WTC11 (cell line): ENCODE measurements at regions not wholly inside any gene's neighbourhood (a gene's known extent, or its start where the extent isn't known, plus 50 kb on each side); places are given as distances from the start of the nearest gene placed in this dataset.

Source experiments
- ATAC-seq: fragments of 200-7000 bp; cut with Tn5 transposase; 2 replicates; pipeline ENCODE4 v1.10.0; 2021; ENCODE audit warnings: mild to moderate bottlenecking, moderate library complexity
- CTCF ChIA-PET: fragments of 300-600 bp; sonication (Branson Sonifier 250); formaldehyde crosslinking; loops from one replicate; lab custom pipeline; 2021; ENCODE audit warnings: antibody characterized with exemption; lab: Charles Lee
- POLR2A ChIA-PET: fragments of 350-600 bp; sonication (Branson Sonifier 250); formaldehyde crosslinking; loops from one replicate; lab custom pipeline; 2021; ENCODE audit warnings: antibody characterized with exemption; lab: Charles Lee
- DNase-seq: peaks from one replicate; pipeline ENCODE4 v3.0.0; 2021; ENCODE audit warnings: low spot score
- H3K27ac Mint-ChIP-seq: 2 replicates; pipeline ENCODE4 v1.8.0; 2021; ENCODE audit warnings: mixed read lengths
- H3K27me3 Mint-ChIP-seq: 2 replicates; pipeline ENCODE4 v1.8.0; 2021; ENCODE audit warnings: low read depth, mild to moderate bottlenecking, moderate library complexity, mixed read lengths
- H3K36me3 Mint-ChIP-seq: 2 replicates; pipeline ENCODE4 v1.8.0; 2021; ENCODE audit warnings: mixed read lengths
- H3K4me1 Mint-ChIP-seq: 2 replicates; pipeline ENCODE4 v1.8.0; 2022; ENCODE audit warnings: mixed read lengths
- H3K4me3 Mint-ChIP-seq: 2 replicates; pipeline ENCODE4 v1.8.0; 2021; ENCODE audit warnings: mild to moderate bottlenecking, moderate library complexity, mixed read lengths
- H3K9me3 Mint-ChIP-seq: 2 replicates; pipeline ENCODE4 v1.8.0; 2021; ENCODE audit warnings: mixed read lengths
- ATF1 ChIP-seq: sonication (generic); formaldehyde crosslinking; IDR thresholded peaks from 2 replicates; pipeline ENCODE4 v1.8.1; 2023; ENCODE audit warnings: mild to moderate bottlenecking, moderate library complexity, missing genetic modification reagents
- FOXP1 ChIP-seq: sonication (generic); formaldehyde crosslinking; IDR thresholded peaks from 2 replicates; pipeline ENCODE4 v1.8.0; 2022; ENCODE audit warnings: missing genetic modification reagents, mild to moderate bottlenecking, moderate library complexity, borderline replicate concordance
- GTF2I ChIP-seq: fragments of 250-450 bp; sonication (Bioruptor Pico); conservative IDR thresholded peaks from 2 replicates; pipeline ENCODE4 v1.4.0; 2021; ENCODE audit warnings: mild to moderate bottlenecking
- NFYB ChIP-seq: sonication (generic); formaldehyde crosslinking; conservative IDR thresholded peaks from 2 replicates; pipeline ENCODE4 v1.8.0; 2022; ENCODE audit warnings: low read depth, missing genetic modification reagents
- OVOL2 ChIP-seq: fragments of 250-450 bp; sonication (Bioruptor Pico); IDR thresholded peaks from 2 replicates; pipeline ENCODE4 v1.9.0; 2021; ENCODE audit warnings: mild to moderate bottlenecking, borderline replicate concordance
- RELA ChIP-seq: sonication (generic); formaldehyde crosslinking; IDR thresholded peaks from 2 replicates; pipeline ENCODE4 v1.8.1; 2022; ENCODE audit warnings: missing genetic modification reagents, mild to moderate bottlenecking, borderline replicate concordance
- SMAD3 ChIP-seq: sonication (generic); formaldehyde crosslinking; IDR thresholded peaks from 2 replicates; pipeline ENCODE4 v1.8.0; 2022; ENCODE audit warnings: missing genetic modification reagents, mild to moderate bottlenecking, borderline replicate concordance
- TP53 ChIP-seq: sonication (generic); formaldehyde crosslinking; IDR thresholded peaks from 2 replicates; pipeline ENCODE4 v1.8.1; 2023; ENCODE audit warnings: mild to moderate bottlenecking, missing genetic modification reagents
- ZBTB21 ChIP-seq: sonication (generic); formaldehyde crosslinking; IDR thresholded peaks from 2 replicates; pipeline ENCODE4 v1.8.1; 2023; ENCODE audit warnings: mild to moderate bottlenecking, missing genetic modification reagents, borderline replicate concordance
- ZNF121 ChIP-seq: sonication (generic); formaldehyde crosslinking; IDR thresholded peaks from 2 replicates; pipeline ENCODE4 v1.8.0; 2023; ENCODE audit warnings: missing genetic modification reagents
- ZNF396 ChIP-seq: fragments of 250-450 bp; sonication (Bioruptor Pico); IDR thresholded peaks from 2 replicates; pipeline ENCODE4 v1.8.0; 2021; ENCODE audit warnings: mild to moderate bottlenecking, moderate library complexity, borderline replicate concordance
- ZNF671 ChIP-seq: fragments of 250-450 bp; sonication (Bioruptor Pico); IDR thresholded peaks from 2 replicates; pipeline ENCODE4 v1.8.0; 2021; ENCODE audit warnings: mild to moderate bottlenecking
- TF ChIP-seq, protein P1 (sequence below): sonication (generic); formaldehyde crosslinking; IDR thresholded peaks from 2 replicates; pipeline ENCODE4 v1.8.0; 2023; ENCODE audit warnings: missing genetic modification reagents
- TF ChIP-seq, protein P2 (sequence below): sonication (generic); formaldehyde crosslinking; IDR thresholded peaks from 2 replicates; pipeline ENCODE4 v1.8.1; 2023; ENCODE audit warnings: mild to moderate bottlenecking, missing genetic modification reagents
- TF ChIP-seq, protein P3 (sequence below): sonication (generic); formaldehyde crosslinking; IDR thresholded peaks from 2 replicates; pipeline ENCODE4 v1.8.0; 2022; ENCODE audit warnings: mild to moderate bottlenecking, missing genetic modification reagents
- TF ChIP-seq, protein P4 (sequence below): sonication (generic); formaldehyde crosslinking; IDR thresholded peaks from 2 replicates; pipeline ENCODE4 v1.8.0; 2022; ENCODE audit warnings: mild to moderate bottlenecking, missing genetic modification reagents
- TF ChIP-seq, protein P5 (sequence below): fragments of 250-450 bp; sonication (Bioruptor Pico); IDR thresholded peaks from 2 replicates; pipeline ENCODE4 v2.1.2; 2022; ENCODE audit warnings: mild to moderate bottlenecking, moderate library complexity
- TF ChIP-seq, protein P6 (sequence below): fragments of 250-450 bp; sonication (Bioruptor Pico); IDR thresholded peaks from 2 replicates; pipeline ENCODE4 v1.9.0; 2021; ENCODE audit warnings: mild to moderate bottlenecking
- TF ChIP-seq, protein P7 (sequence below): fragments of 250-450 bp; sonication (Bioruptor Pico); IDR thresholded peaks from 2 replicates; pipeline ENCODE4 v1.9.0; 2021; ENCODE audit warnings: mild to moderate bottlenecking
- TF ChIP-seq, protein P8 (sequence below): fragments of 250-450 bp; sonication (Bioruptor Pico); IDR thresholded peaks from 2 replicates; pipeline ENCODE4 v1.8.0; 2021; ENCODE audit warnings: mild to moderate bottlenecking

DNA sequence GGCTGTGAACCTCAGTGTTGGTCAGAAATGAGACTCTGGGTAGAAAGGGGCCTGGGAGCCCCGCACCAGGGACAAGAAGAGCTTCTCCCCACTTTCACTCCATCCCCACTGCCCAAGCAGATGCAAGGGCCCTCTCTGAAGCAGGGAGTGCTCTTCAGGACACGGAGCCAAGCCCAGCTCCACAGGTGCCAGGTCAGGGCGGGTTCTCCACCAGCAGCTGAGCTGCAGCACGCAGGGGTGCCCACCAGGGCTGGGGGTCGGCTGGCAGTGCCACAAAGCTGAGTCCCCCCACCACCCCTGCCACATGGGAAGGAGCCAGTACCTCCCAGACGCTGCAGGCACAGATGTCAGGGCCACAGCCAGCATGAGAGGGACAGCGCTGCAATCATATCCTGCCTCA lies 106.2 kb downstream of the INHBB start (continued):
- TF ChIP-seq, protein P1, sequence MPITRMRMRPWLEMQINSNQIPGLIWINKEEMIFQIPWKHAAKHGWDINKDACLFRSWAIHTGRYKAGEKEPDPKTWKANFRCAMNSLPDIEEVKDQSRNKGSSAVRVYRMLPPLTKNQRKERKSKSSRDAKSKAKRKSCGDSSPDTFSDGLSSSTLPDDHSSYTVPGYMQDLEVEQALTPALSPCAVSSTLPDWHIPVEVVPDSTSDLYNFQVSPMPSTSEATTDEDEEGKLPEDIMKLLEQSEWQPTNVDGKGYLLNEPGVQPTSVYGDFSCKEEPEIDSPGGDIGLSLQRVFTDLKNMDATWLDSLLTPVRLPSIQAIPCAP (CRISPR knock-in tag) = no peak
- TF ChIP-seq ZBTB21 (CRISPR knock-in tag) = no peak
- TF ChIP-seq ZNF121 (CRISPR knock-in tag) = no peak
- TF ChIP-seq GTF2I (CRISPR knock-in tag) = no peak
- TF ChIP-seq, protein P2, sequence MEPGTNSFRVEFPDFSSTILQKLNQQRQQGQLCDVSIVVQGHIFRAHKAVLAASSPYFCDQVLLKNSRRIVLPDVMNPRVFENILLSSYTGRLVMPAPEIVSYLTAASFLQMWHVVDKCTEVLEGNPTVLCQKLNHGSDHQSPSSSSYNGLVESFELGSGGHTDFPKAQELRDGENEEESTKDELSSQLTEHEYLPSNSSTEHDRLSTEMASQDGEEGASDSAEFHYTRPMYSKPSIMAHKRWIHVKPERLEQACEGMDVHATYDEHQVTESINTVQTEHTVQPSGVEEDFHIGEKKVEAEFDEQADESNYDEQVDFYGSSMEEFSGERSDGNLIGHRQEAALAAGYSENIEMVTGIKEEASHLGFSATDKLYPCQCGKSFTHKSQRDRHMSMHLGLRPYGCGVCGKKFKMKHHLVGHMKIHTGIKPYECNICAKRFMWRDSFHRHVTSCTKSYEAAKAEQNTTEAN (CRISPR knock-in tag) = no peak
- no peak for TF ChIP-seq ZNF396 (CRISPR knock-in tag)
- TF ChIP-seq, protein P3, sequence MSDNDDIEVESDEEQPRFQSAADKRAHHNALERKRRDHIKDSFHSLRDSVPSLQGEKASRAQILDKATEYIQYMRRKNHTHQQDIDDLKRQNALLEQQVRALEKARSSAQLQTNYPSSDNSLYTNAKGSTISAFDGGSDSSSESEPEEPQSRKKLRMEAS (CRISPR knock-in tag) = no peak
- TF ChIP-seq ZNF671 (CRISPR knock-in tag) = no peak
- TF ChIP-seq, protein P4, sequence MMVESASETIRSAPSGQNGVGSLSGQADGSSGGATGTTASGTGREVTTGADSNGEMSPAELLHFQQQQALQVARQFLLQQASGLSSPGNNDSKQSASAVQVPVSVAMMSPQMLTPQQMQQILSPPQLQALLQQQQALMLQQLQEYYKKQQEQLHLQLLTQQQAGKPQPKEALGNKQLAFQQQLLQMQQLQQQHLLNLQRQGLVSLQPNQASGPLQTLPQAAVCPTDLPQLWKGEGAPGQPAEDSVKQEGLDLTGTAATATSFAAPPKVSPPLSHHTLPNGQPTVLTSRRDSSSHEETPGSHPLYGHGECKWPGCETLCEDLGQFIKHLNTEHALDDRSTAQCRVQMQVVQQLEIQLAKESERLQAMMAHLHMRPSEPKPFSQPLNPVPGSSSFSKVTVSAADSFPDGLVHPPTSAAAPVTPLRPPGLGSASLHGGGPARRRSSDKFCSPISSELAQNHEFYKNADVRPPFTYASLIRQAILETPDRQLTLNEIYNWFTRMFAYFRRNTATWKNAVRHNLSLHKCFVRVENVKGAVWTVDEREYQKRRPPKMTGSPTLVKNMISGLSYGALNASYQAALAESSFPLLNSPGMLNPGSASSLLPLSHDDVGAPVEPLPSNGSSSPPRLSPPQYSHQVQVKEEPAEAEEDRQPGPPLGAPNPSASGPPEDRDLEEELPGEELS = no peak
- TF ChIP-seq, all 79 proteins: peak for 0

DNA sequence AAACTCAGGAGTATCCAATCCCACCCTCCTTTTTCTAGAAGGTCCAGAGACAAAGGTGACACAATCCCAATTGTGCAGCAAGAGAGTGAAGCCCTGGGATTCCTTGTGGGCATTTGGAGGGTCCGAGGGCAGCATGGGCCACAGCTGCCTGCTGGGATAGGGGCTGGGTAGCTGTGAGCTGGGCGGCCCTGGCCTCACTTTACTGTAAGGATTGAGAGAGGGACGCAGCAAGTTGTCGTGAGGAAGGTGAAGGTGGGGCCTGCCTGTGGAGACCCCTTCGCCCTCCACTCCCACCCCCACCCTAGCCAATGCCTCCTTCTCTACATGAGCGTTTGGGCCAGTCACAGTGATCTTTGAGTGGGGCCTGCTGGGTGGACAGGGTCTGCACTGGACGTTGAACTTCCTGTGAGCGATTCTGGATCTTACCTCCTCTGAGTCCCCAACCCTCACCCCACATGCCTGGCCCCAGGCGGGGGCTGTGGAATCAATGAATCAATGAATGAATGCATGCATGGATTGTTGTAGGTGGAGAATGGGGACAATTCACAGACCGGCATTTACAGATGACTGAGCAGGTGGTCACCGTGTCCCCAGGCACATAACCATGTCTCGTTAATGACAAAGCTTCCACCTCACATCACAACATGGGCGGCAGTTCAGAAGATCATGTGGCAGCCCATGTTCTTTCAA lies 107.2 kb downstream of the INHBB start:
- TF ChIP-seq, protein P5, sequence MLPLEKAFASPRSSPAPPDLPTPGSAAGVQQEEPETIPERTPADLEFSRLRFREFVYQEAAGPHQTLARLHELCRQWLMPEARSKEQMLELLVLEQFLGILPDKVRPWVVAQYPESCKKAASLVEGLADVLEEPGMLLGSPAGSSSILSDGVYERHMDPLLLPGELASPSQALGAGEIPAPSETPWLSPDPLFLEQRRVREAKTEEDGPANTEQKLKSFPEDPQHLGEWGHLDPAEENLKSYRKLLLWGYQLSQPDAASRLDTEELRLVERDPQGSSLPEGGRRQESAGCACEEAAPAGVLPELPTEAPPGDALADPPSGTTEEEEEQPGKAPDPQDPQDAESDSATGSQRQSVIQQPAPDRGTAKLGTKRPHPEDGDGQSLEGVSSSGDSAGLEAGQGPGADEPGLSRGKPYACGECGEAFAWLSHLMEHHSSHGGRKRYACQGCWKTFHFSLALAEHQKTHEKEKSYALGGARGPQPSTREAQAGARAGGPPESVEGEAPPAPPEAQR (CRISPR knock-in tag) = no peak
- TF ChIP-seq, protein P6, sequence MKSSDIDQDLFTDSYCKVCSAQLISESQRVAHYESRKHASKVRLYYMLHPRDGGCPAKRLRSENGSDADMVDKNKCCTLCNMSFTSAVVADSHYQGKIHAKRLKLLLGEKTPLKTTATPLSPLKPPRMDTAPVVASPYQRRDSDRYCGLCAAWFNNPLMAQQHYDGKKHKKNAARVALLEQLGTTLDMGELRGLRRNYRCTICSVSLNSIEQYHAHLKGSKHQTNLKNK (CRISPR knock-in tag) = no peak
- no peak for TF ChIP-seq FOXP1
- TF ChIP-seq SMAD3 = no peak
- TF ChIP-seq ATF1 (CRISPR knock-in tag) = no peak
- TF ChIP-seq TP53 (CRISPR knock-in tag) = no peak
- TF ChIP-seq NFYB (CRISPR knock-in tag) = no peak
- TF ChIP-seq ZNF671 (CRISPR knock-in tag) = no peak
- no peak for TF ChIP-seq RELA (CRISPR knock-in tag)
- TF ChIP-seq, protein P7, sequence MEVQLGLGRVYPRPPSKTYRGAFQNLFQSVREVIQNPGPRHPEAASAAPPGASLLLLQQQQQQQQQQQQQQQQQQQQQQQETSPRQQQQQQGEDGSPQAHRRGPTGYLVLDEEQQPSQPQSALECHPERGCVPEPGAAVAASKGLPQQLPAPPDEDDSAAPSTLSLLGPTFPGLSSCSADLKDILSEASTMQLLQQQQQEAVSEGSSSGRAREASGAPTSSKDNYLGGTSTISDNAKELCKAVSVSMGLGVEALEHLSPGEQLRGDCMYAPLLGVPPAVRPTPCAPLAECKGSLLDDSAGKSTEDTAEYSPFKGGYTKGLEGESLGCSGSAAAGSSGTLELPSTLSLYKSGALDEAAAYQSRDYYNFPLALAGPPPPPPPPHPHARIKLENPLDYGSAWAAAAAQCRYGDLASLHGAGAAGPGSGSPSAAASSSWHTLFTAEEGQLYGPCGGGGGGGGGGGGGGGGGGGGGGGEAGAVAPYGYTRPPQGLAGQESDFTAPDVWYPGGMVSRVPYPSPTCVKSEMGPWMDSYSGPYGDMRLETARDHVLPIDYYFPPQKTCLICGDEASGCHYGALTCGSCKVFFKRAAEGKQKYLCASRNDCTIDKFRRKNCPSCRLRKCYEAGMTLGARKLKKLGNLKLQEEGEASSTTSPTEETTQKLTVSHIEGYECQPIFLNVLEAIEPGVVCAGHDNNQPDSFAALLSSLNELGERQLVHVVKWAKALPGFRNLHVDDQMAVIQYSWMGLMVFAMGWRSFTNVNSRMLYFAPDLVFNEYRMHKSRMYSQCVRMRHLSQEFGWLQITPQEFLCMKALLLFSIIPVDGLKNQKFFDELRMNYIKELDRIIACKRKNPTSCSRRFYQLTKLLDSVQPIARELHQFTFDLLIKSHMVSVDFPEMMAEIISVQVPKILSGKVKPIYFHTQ (CRISPR knock-in tag) = no peak
- no peak for TF ChIP-seq OVOL2 (CRISPR knock-in tag)
- TF ChIP-seq, protein P8, sequence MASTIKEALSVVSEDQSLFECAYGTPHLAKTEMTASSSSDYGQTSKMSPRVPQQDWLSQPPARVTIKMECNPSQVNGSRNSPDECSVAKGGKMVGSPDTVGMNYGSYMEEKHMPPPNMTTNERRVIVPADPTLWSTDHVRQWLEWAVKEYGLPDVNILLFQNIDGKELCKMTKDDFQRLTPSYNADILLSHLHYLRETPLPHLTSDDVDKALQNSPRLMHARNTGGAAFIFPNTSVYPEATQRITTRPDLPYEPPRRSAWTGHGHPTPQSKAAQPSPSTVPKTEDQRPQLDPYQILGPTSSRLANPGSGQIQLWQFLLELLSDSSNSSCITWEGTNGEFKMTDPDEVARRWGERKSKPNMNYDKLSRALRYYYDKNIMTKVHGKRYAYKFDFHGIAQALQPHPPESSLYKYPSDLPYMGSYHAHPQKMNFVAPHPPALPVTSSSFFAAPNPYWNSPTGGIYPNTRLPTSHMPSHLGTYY (CRISPR knock-in tag) = no peak
- Mint-ChIP-seq H3K4me1 (no peaks in the 10 kb centered on the region), H3K36me3 (peaks cover 4% of the 10 kb centered on the region; the same call in 1 of the 2 replicates), H3K27me3 (peaks cover 75% of the 10 kb centered on the region), H3K9me3 (peaks cover 11% of the 10 kb centered on the region), H3K4me3 (no peak overlapping the region), H3K27ac (no peak overlapping the region)
- POLR2A ChIA-PET = no interaction called here
- CTCF ChIA-PET = interaction anchor here (1.3 kb wide), 2 partner anchors 99 to 110 kb away, joined by 3 to 5 read pairs; no protein-coding TSS in a partner anchor
- ATAC-seq = no peak
- DNase-seq = no peak
